IMR-90 (cell line): ENCODE measurements at regions not wholly inside any gene's neighbourhood (a gene's known extent, or its start where the extent isn't known, plus 50 kb on each side); places are given as distances from the start of the nearest gene placed in this dataset.

Experiments
- ATAC-seq: fragments of 200-7000 bp; cut with Tn5 transposase; 2 replicates; pipeline ENCODE4 v1.9.1; 2020; ENCODE audit warnings: low read depth, mild to moderate bottlenecking, moderate library complexity
- BruUV-seq: library from RNA; stranded (reverse); fragments of 400-500 nt; replicated peaks from 2 replicates; lab custom pipeline; 2021; lab: Mats Ljungman, UMichigan
- CTCF ChIA-PET: fragments of 300-600 bp; formaldehyde crosslinking; extraction: SDS; loops from one replicate; lab custom pipeline; 2021; ENCODE audit warnings: antibody characterized with exemption; lab: Yijun Ruan, JAX
- POLR2A ChIA-PET: fragments of 300-600 bp; sonication (Branson Sonifier 250); formaldehyde crosslinking; loops from one replicate; lab custom pipeline; 2022; ENCODE audit warnings: antibody characterized with exemption; ENCODE audit not compliant: unreplicated experiment; lab: Charles Lee
- DNase-seq: peaks from one replicate; pipeline ENCODE4 v3.0.0; 2013
- H2AFZ ChIP-seq: replicated peaks from 2 replicates; pipeline ENCODE3; 2013; ENCODE audit warnings: low read length, mild to moderate bottlenecking; ENCODE audit not compliant: poor library complexity
- H2AK5ac ChIP-seq: 2 replicates; pipeline ENCODE4 v1.6.1; 2013; ENCODE audit warnings: low read depth, low read length, inconsistent platforms
- H2AK9ac ChIP-seq: replicated peaks from 2 replicates; pipeline ENCODE3; 2013; ENCODE audit warnings: mild to moderate bottlenecking, low read depth, low read length, moderate library complexity; ENCODE audit not compliant: poor library complexity
- H2BK120ac ChIP-seq: 2 replicates; pipeline ENCODE4 v1.6.1; 2013; ENCODE audit warnings: low read depth, low read length, inconsistent platforms
- H2BK15ac ChIP-seq: 3 replicates; pipeline ENCODE4 v1.6.1; 2013; ENCODE audit warnings: low read depth, low read length, inconsistent platforms
- H2BK20ac ChIP-seq: 2 replicates; pipeline ENCODE4 v1.6.1; 2013; ENCODE audit warnings: low read depth, mild to moderate bottlenecking, inconsistent platforms, low read length, moderate library complexity
- H2BK5ac ChIP-seq: 2 replicates; pipeline ENCODE4 v1.6.1; 2013; ENCODE audit warnings: mild to moderate bottlenecking, low read depth, low read length, inconsistent platforms; ENCODE audit not compliant: poor library complexity, severe bottlenecking
- H3K14ac ChIP-seq: replicated peaks from 2 replicates; pipeline ENCODE4 v1.6.1; 2013; ENCODE audit warnings: low read depth, low read length, inconsistent platforms
- H3K18ac ChIP-seq: 2 replicates; pipeline ENCODE4 v1.6.1; 2013; ENCODE audit warnings: low read depth, low read length, control low read depth
- H3K23ac ChIP-seq: 2 replicates; pipeline ENCODE4 v1.6.1; 2013; ENCODE audit warnings: low read depth, low read length, inconsistent platforms
- H3K27ac ChIP-seq: 2 replicates; pipeline ENCODE4 v1.5.1; 2013; ENCODE audit warnings: mild to moderate bottlenecking, control low read depth, low read length; ENCODE audit not compliant: insufficient read depth
- H3K27me3 ChIP-seq: 2 replicates; pipeline ENCODE4 v1.6.1; 2013; ENCODE audit warnings: low read length; ENCODE audit not compliant: control insufficient read depth, insufficient read depth
- H3K36me3 ChIP-seq: 2 replicates; pipeline ENCODE4 v1.6.1; 2013; ENCODE audit warnings: low read length, mixed read lengths; ENCODE audit not compliant: control insufficient read depth, insufficient read depth
- H3K4ac ChIP-seq: 2 replicates; pipeline ENCODE4 v1.6.1; 2013; ENCODE audit warnings: low read depth, low read length, inconsistent platforms
- H3K4me1 ChIP-seq: 2 replicates; pipeline ENCODE4 v1.6.1; 2013; ENCODE audit warnings: low read length, mixed read lengths; ENCODE audit not compliant: control insufficient read depth, insufficient read depth
- H3K4me2 ChIP-seq: 2 replicates; pipeline ENCODE4 v1.6.1; 2013; ENCODE audit warnings: low read depth, mild to moderate bottlenecking, control low read depth, low read length, moderate library complexity
- H3K4me3 ChIP-seq: 2 replicates; pipeline ENCODE4 v1.5.1; 2013; ENCODE audit warnings: low read depth, mild to moderate bottlenecking, control low read depth, low read length, moderate library complexity; ENCODE audit not compliant: insufficient read depth
- H3K56ac ChIP-seq: 2 replicates; pipeline ENCODE4 v1.6.1; 2013; ENCODE audit warnings: low read length, inconsistent platforms; ENCODE audit not compliant: insufficient read depth; ENCODE audit errors: extremely low read depth
- H3K79me1 ChIP-seq, 2 experiments: 2 replicates each; pipeline ENCODE4 v1.6.1; 2013; ENCODE audit warnings: low read length in 2 of 2, inconsistent platforms in 1 of 2, low read depth in 1 of 2
- H3K9ac ChIP-seq: 2 replicates; pipeline ENCODE4 v1.6.1; 2013; ENCODE audit warnings: low read depth, low read length, control low read depth
- H3K9me1 ChIP-seq: 2 replicates; pipeline ENCODE4 v1.6.1; 2013; ENCODE audit warnings: low read length, inconsistent platforms; ENCODE audit not compliant: insufficient read depth
- H3K9me3 ChIP-seq: 2 replicates; pipeline ENCODE4 v1.6.1; 2013; ENCODE audit warnings: low read length; ENCODE audit not compliant: control insufficient read depth, insufficient read depth
- H4K20me1 ChIP-seq: 2 replicates; pipeline ENCODE4 v1.6.1; 2013; ENCODE audit warnings: low read length, inconsistent platforms; ENCODE audit not compliant: insufficient read depth
- H4K5ac ChIP-seq: 2 replicates; pipeline ENCODE4 v1.6.1; 2013; ENCODE audit warnings: mild to moderate bottlenecking, low read depth, low read length, control low read depth
- H4K8ac ChIP-seq, 2 experiments: 2 replicates each; pipeline ENCODE4 v1.6.1; 2013; ENCODE audit warnings: low read depth in 2 of 2, low read length in 2 of 2, control low read depth in 1 of 2, inconsistent platforms in 1 of 2
- H4K91ac ChIP-seq: 2 replicates; pipeline ENCODE4 v1.6.1; 2013; ENCODE audit warnings: low read depth, low read length, inconsistent platforms; ENCODE audit not compliant: insufficient read depth
- BHLHE40 ChIP-seq: fragments of 150-350 bp; IDR thresholded peaks from 2 replicates; pipeline ENCODE4 v1.6.1; 2016; ENCODE audit warnings: mild to moderate bottlenecking, low read depth, low read length
- CEBPB ChIP-seq: IDR thresholded peaks from 2 replicates; pipeline ENCODE4 v1.6.1; 2012; ENCODE audit warnings: low read depth, low read length, improper control_type of control experiment
- CHD1 ChIP-seq: IDR thresholded peaks from 2 replicates; pipeline ENCODE4 v1.6.1; 2012; ENCODE audit warnings: low read depth, low read length, improper control_type of control experiment
- FOS ChIP-seq: fragments of 150-350 bp; IDR thresholded peaks from 2 replicates; pipeline ENCODE4 v1.6.1; 2016; ENCODE audit warnings: low read depth, low read length
- MAFK ChIP-seq: IDR thresholded peaks from 2 replicates; pipeline ENCODE4 v1.6.1; 2012; ENCODE audit warnings: low read depth, low read length, improper control_type of control experiment
- MAZ ChIP-seq: IDR thresholded peaks from 2 replicates; pipeline ENCODE4 v1.6.1; 2012; ENCODE audit warnings: low read depth, mild to moderate bottlenecking, low read length, improper control_type of control experiment, moderate library complexity, borderline replicate concordance
- MXI1 ChIP-seq: IDR thresholded peaks from 2 replicates; pipeline ENCODE4 v1.6.1; 2012; ENCODE audit warnings: low read depth, mild to moderate bottlenecking, low read length, moderate library complexity, borderline replicate concordance
- NFE2L2 ChIP-seq: fragments of 150-350 bp; IDR thresholded peaks from 2 replicates; pipeline ENCODE4 v1.6.1; 2016; ENCODE audit warnings: low read depth, mild to moderate bottlenecking, low read length
- POLR2A ChIP-seq: IDR thresholded peaks from 2 replicates; pipeline ENCODE4 v1.6.1; 2012; ENCODE audit warnings: mild to moderate bottlenecking, low read depth, low read length
- RAD21 ChIP-seq: IDR thresholded peaks from 2 replicates; pipeline ENCODE4 v1.6.1; 2012; ENCODE audit warnings: low read length, improper control_type of control experiment
- RCOR1 ChIP-seq: IDR thresholded peaks from 2 replicates; pipeline ENCODE4 v1.6.1; 2012; ENCODE audit warnings: mild to moderate bottlenecking, low read length, improper control_type of control experiment; ENCODE audit not compliant: insufficient replicate concordance
- RFX5 ChIP-seq: IDR thresholded peaks from 2 replicates; pipeline ENCODE4 v1.8.0; 2012; ENCODE audit warnings: low read depth, mild to moderate bottlenecking, low read length, moderate library complexity
- SMC3 ChIP-seq: fragments of 150-350 bp; IDR thresholded peaks from 2 replicates; pipeline ENCODE4 v1.6.1; 2016; ENCODE audit warnings: low read depth, mild to moderate bottlenecking, antibody characterized with exemption, low read length, moderate library complexity
- WGBS, 2 experiments: methylation state at CpG; one replicate each; pipeline versions ENCODE4 v1.1.5 to v1.1.7; 2013; ENCODE audit warnings: missing lambda C conversion rate in 2 of 2; ENCODE audit not compliant: insufficient read length in 1 of 2; ENCODE audit errors: extremely low coverage in 2 of 2; 5-methylcytosine and 5-hydroxymethylcytosine counted together
- dilution Hi-C: fragments of 300-500 bp; cut with HindIII; formaldehyde crosslinking; loops from one replicate; pipeline ENCODE4 v1.14.3; 2018; ENCODE audit warnings: low sequenced_read_pairs; ENCODE audit not compliant: unreplicated experiment
- in situ Hi-C: fragments of 300-500 bp; cut with MboI; formaldehyde crosslinking; loops from 3 replicates; pipeline ENCODE4 v1.14.3; 2019; ENCODE audit warnings: low sequenced_read_pairs, inconsistent platforms, mixed read lengths
- intact Hi-C: fragments of 100-400 bp; cut with micrococcal nuclease; formaldehyde crosslinking; loops from 2 replicates; pipeline ENCODE4 v1.10.0; 2022
- TF ChIP-seq, protein P1 (sequence below): fragments of 150-350 bp; IDR thresholded peaks from 2 replicates; pipeline ENCODE4 v1.6.1; 2016; ENCODE audit warnings: low read depth, mild to moderate bottlenecking, low read length, moderate library complexity, borderline replicate concordance
- TF ChIP-seq, protein P2 (sequence below): fragments of 150-350 bp; IDR thresholded peaks from 2 replicates; pipeline ENCODE4 v1.6.1; 2017; ENCODE audit warnings: mild to moderate bottlenecking, antibody characterized with exemption, low read length, low read depth
- TF ChIP-seq, protein P3 (sequence below): conservative IDR thresholded peaks from 2 replicates; pipeline ENCODE4 v1.5.1; 2012; ENCODE audit warnings: mild to moderate bottlenecking, low read depth, low read length, improper control_type of control experiment

DNA sequence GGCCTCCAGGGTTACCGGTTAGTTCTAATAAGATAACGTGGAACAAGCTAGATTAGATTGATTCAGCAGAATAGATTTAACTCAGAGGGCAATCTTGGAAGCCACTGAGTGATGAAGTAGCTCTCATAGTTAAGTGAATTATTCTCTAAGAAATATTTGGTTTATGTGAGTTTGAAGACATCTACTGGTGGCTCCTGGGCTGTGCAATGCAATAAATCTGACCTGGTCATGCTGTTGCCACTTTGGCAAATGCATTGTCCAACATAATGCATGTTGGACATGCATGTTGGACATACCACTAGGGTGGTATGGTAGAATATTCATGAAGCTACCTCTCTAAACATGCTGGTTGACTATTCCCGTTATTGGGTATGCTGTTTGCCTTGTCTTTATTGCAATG, 493.7 kb upstream of the VRK2 start:
- Histone ChIP-seq H3K4me3 (no peak overlapping the region), H2BK120ac (no peak overlapping the region), H3K23ac (no peak overlapping the region), H3K56ac (no peak overlapping the region), H3K9me1 (no peaks in the 10 kb centered on the region), H2BK5ac (no peak overlapping the region), H2AK9ac (no peak overlapping the region), H2AFZ (no peak overlapping the region), H4K5ac (no peak overlapping the region), H4K20me1 (no peaks in the 10 kb centered on the region), H2BK20ac (no peak overlapping the region), H3K36me3 (no peaks in the 10 kb centered on the region), H3K9ac (no peak overlapping the region), H2BK15ac (no peak overlapping the region), H2AK5ac (no peak overlapping the region), H3K14ac (no peak overlapping the region), H3K79me1 (no peaks in the 10 kb centered on the region), H3K4ac (no peak overlapping the region), H3K4me2 (no peak overlapping the region), H3K18ac (no peak overlapping the region), H3K27me3 (no peaks in the 10 kb centered on the region), H3K4me1 (no peaks in the 10 kb centered on the region), H3K27ac (no peak overlapping the region), H4K91ac (no peak overlapping the region), H3K9me3 (no peaks in the 10 kb centered on the region), H4K8ac (no peak overlapping the region)
- WGBS, 2 experiments = no CpG with 5 or more reads among the region's 3 CpGs
- POLR2A ChIA-PET = no interaction called here
- intact Hi-C loops (no loop called here), in situ Hi-C loops (no loop called here), dilution Hi-C loops (no loop called here)
- ATAC-seq (no peak), DNase-seq (no peak)
- no TSS peak for BruUV-seq
- CTCF ChIA-PET = no interaction called here
- TF ChIP-seq POLR2A = no peak
- no peak for TF ChIP-seq CEBPB
- TF ChIP-seq, protein P1, sequence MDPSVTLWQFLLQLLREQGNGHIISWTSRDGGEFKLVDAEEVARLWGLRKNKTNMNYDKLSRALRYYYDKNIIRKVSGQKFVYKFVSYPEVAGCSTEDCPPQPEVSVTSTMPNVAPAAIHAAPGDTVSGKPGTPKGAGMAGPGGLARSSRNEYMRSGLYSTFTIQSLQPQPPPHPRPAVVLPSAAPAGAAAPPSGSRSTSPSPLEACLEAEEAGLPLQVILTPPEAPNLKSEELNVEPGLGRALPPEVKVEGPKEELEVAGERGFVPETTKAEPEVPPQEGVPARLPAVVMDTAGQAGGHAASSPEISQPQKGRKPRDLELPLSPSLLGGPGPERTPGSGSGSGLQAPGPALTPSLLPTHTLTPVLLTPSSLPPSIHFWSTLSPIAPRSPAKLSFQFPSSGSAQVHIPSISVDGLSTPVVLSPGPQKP = no peak
- TF ChIP-seq MAFK = no peak
- TF ChIP-seq CHD1 = no peak
- TF ChIP-seq MAZ = no peak
- no peak for TF ChIP-seq RFX5
- TF ChIP-seq, protein P2, sequence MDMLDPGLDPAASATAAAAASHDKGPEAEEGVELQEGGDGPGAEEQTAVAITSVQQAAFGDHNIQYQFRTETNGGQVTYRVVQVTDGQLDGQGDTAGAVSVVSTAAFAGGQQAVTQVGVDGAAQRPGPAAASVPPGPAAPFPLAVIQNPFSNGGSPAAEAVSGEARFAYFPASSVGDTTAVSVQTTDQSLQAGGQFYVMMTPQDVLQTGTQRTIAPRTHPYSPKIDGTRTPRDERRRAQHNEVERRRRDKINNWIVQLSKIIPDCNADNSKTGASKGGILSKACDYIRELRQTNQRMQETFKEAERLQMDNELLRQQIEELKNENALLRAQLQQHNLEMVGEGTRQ = no peak
- TF ChIP-seq SMC3 = no peak
- no peak for TF ChIP-seq MXI1
- no peak for TF ChIP-seq BHLHE40
- no peak for TF ChIP-seq NFE2L2
- no peak for TF ChIP-seq RAD21
- TF ChIP-seq RCOR1 = no peak
- TF ChIP-seq, protein P3, sequence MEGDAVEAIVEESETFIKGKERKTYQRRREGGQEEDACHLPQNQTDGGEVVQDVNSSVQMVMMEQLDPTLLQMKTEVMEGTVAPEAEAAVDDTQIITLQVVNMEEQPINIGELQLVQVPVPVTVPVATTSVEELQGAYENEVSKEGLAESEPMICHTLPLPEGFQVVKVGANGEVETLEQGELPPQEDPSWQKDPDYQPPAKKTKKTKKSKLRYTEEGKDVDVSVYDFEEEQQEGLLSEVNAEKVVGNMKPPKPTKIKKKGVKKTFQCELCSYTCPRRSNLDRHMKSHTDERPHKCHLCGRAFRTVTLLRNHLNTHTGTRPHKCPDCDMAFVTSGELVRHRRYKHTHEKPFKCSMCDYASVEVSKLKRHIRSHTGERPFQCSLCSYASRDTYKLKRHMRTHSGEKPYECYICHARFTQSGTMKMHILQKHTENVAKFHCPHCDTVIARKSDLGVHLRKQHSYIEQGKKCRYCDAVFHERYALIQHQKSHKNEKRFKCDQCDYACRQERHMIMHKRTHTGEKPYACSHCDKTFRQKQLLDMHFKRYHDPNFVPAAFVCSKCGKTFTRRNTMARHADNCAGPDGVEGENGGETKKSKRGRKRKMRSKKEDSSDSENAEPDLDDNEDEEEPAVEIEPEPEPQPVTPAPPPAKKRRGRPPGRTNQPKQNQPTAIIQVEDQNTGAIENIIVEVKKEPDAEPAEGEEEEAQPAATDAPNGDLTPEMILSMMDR = no peak
- TF ChIP-seq FOS = no peak
